Testis (tissue), 2 donors: ENCODE measurements at regions not wholly inside any gene's neighbourhood (a gene's known extent, or its start where the extent isn't known, plus 50 kb on each side); places are given as distances from the start of the nearest gene placed in this dataset.

Source experiments
- CTCF ChIP-seq, 3 experiments: fragments of 450-650 bp in 2 of 3; fragments of 200-600 bp in 1 of 3; sonication (generic) in 1 of 3; IDR thresholded peaks; one replicate each; pipeline ENCODE4 v1.5.1; 2016 to 2019; ENCODE audit warnings: antibody characterized with exemption in 3 of 3, mild to moderate bottlenecking in 2 of 3, moderate library complexity in 1 of 3
- POLR2A ChIP-seq: fragments of 450-650 bp; IDR thresholded peaks from one replicate; pipeline ENCODE4 v1.6.1; 2017; ENCODE audit warnings: antibody characterized with exemption, mild to moderate bottlenecking, moderate library complexity

GRCh38 chr17:13851889-13852288 lies 217.4 kb upstream of the COX10 start:
- TF ChIP-seq CTCF (IDR thresholded peaks at IDR 0.05) (no peak), POLR2A (no peak)
